ENCODE measurements at regions not wholly inside any gene's neighbourhood (a gene's known extent, or its start where the extent isn't known, plus 50 kb on each side); places are given as distances from the start of the nearest gene placed in this dataset.

- H3K9me3 ChIP-seq (ENCODE audit: insufficient read depth, low read depth, low read length), result peaks cover 96% of the 10 kb centered on the region
- 79% methylated on average over 2 of the region's 2 CpGs for WGBS
These were observed 990.3 kb upstream of the ZNF722 start for GRCh38 chr7:63008366-63008765.

GRCh38 chr7:63009771-63010170 is 988.9 kb upstream of the ZNF722 start:
- no peak overlapping the region for H3K9ac ChIP-seq (ENCODE audit: low read depth, low read length)
- no peak overlapping the region for H3K27ac ChIP-seq (ENCODE audit: low read depth, low read length)
- no peaks in the 10 kb centered on the region for H3K4me1 ChIP-seq (ENCODE audit: insufficient read depth, low read length)
- WGBS, result 85% methylated on average over 6 of the region's 7 CpGs
- no peaks in the 10 kb centered on the region for H3K27me3 ChIP-seq (ENCODE audit: insufficient read depth, low read length)
- H3K4me3 ChIP-seq (ENCODE audit: low read length), result no peak overlapping the region
- peaks cover 96% of the 10 kb centered on the region for H3K9me3 ChIP-seq (ENCODE audit: insufficient read depth, low read depth, low read length)
- no peaks in the 10 kb centered on the region for H3K36me3 ChIP-seq (ENCODE audit: insufficient read depth, low read length)

More at GRCh38 chr7:63008366-63008765, 990.3 kb upstream of the ZNF722 start:
- Histone ChIP-seq H3K27ac (ENCODE audit: low read depth, low read length) (no peak overlapping the region), H3K4me1 (ENCODE audit: insufficient read depth, low read length) (no peaks in the 10 kb centered on the region), H3K27me3 (ENCODE audit: insufficient read depth, low read length) (no peaks in the 10 kb centered on the region), H3K36me3 (ENCODE audit: insufficient read depth, low read length) (no peaks in the 10 kb centered on the region), H3K4me3 (ENCODE audit: low read length) (no peak overlapping the region), H3K9ac (ENCODE audit: low read depth, low read length) (no peak overlapping the region)

GRCh38 chr7:63012633-63013183 is 985.9 kb upstream of the ZNF722 start:
- H3K36me3 ChIP-seq (ENCODE audit: insufficient read depth, low read length), result no peaks in the 10 kb centered on the region
- no peak overlapping the region for H3K27ac ChIP-seq (ENCODE audit: low read depth, low read length)
- WGBS, result 69% methylated on average over 6 of the region's 6 CpGs
- H3K4me1 ChIP-seq (ENCODE audit: insufficient read depth, low read length), result no peaks in the 10 kb centered on the region
- peaks cover 94% of the 10 kb centered on the region for H3K9me3 ChIP-seq (ENCODE audit: insufficient read depth, low read depth, low read length)
- no peaks in the 10 kb centered on the region for H3K27me3 ChIP-seq (ENCODE audit: insufficient read depth, low read length)
- no peak overlapping the region for H3K9ac ChIP-seq (ENCODE audit: low read depth, low read length)
- no peak overlapping the region for H3K4me3 ChIP-seq (ENCODE audit: low read length)

DNA sequence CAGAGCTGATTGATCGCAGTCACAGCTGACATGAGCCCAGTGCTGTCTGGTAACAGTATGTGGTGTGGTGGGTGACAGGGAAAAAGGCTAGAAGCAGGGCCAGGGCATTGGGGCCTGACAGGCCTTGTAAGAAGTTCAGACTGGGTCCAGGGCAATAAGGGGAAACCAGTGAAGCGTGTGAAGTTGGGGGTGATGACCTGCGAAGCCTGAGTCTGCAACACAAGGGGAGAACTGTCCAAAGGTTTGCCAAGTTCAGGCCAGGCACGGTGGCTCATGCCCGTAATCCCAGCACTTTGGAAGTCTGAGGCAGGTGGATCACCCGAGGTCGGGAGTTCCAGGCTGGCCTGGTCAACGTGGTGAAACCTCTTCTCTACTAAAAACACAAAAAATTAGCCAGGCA is 983.9 kb upstream of the ZNF722 start:
- no peaks in the 10 kb centered on the region for H3K36me3 ChIP-seq (ENCODE audit: insufficient read depth, low read length)
- peaks cover 94% of the 10 kb centered on the region for H3K9me3 ChIP-seq (ENCODE audit: insufficient read depth, low read depth, low read length)
- no peaks in the 10 kb centered on the region for H3K27me3 ChIP-seq (ENCODE audit: insufficient read depth, low read length)
- no peak overlapping the region for H3K4me3 ChIP-seq (ENCODE audit: low read length)
- H3K9ac ChIP-seq (ENCODE audit: low read depth, low read length), result no peak overlapping the region
- no peaks in the 10 kb centered on the region for H3K4me1 ChIP-seq (ENCODE audit: insufficient read depth, low read length)
- H3K27ac ChIP-seq (ENCODE audit: low read depth, low read length), result no peak overlapping the region
- WGBS, result 74% methylated on average over 8 of the region's 8 CpGs

- WGBS, result 85% methylated on average over 7 of the region's 7 CpGs
- Histone ChIP-seq H3K9me3 (ENCODE audit: insufficient read depth, low read depth, low read length) (peaks cover 95% of the 10 kb centered on the region), H3K27ac (ENCODE audit: low read depth, low read length) (no peak overlapping the region), H3K27me3 (ENCODE audit: insufficient read depth, low read length) (no peaks in the 10 kb centered on the region), H3K36me3 (ENCODE audit: insufficient read depth, low read length) (no peaks in the 10 kb centered on the region), H3K9ac (ENCODE audit: low read depth, low read length) (no peak overlapping the region), H3K4me1 (ENCODE audit: insufficient read depth, low read length) (no peaks in the 10 kb centered on the region), H3K4me3 (ENCODE audit: low read length) (no peak overlapping the region)
These were observed 975.4 kb upstream of the ZNF722 start for GRCh38 chr7:63023182-63023787.

GRCh38 chr7:63024446-63024845 is 974.2 kb upstream of the ZNF722 start:
- Histone ChIP-seq H3K4me3 (ENCODE audit: low read length) (no peak overlapping the region), H3K36me3 (ENCODE audit: insufficient read depth, low read length) (no peaks in the 10 kb centered on the region), H3K9me3 (ENCODE audit: insufficient read depth, low read depth, low read length) (peaks cover 95% of the 10 kb centered on the region), H3K27me3 (ENCODE audit: insufficient read depth, low read length) (no peaks in the 10 kb centered on the region), H3K4me1 (ENCODE audit: insufficient read depth, low read length) (no peaks in the 10 kb centered on the region), H3K9ac (ENCODE audit: low read depth, low read length) (no peak overlapping the region), H3K27ac (ENCODE audit: low read depth, low read length) (no peak overlapping the region)
- WGBS, result 82% methylated on average over 5 of the region's 5 CpGs

DNA sequence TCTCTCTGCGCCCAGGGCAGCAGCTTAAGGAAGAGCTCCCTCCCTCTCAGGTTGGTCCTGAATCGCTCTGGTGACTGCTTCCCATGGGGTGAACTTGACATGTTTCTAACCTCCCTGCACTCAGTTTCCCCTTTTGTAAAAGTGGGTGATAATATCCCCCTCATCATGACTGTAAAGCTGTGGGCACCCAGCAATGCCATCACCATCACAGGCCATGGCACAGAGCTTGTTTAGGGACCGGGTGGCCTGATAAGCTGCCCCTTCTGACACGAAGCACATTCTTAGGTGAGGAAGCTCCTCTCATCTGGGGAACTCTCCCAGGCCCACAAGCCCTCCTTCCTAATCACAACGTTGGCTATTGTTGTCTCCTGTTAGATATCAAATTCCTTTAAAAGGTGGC is 972.8 kb upstream of the ZNF722 start:
- 64% methylated on average over 5 of the region's 5 CpGs for WGBS
- Histone ChIP-seq H3K9me3 (ENCODE audit: insufficient read depth, low read depth, low read length) (peaks cover 96% of the 10 kb centered on the region), H3K27ac (ENCODE audit: low read depth, low read length) (no peak overlapping the region), H3K27me3 (ENCODE audit: insufficient read depth, low read length) (no peaks in the 10 kb centered on the region), H3K9ac (ENCODE audit: low read depth, low read length) (no peak overlapping the region), H3K4me1 (ENCODE audit: insufficient read depth, low read length) (no peaks in the 10 kb centered on the region), H3K36me3 (ENCODE audit: insufficient read depth, low read length) (no peaks in the 10 kb centered on the region), H3K4me3 (ENCODE audit: low read length) (no peak overlapping the region)

DNA sequence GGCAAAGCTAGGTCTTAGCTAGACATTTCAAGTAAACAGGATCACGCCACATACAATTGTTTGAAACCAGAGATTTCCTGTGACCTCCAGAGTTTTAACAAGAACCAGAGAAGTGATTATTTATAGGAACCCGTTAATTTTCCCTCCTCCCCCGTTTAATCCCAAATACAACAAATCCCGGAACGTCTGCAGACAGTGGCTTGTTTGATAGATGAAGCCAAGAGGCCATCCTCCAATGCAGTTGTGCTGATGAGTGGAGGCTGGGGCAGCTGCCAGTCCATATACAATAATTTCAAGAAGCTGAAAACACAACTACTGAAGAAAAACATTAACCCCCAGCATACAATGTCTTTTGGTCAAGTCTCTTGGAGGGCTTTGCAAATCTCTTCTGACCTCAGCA is 971.6 kb upstream of the ZNF722 start:
- Histone ChIP-seq H3K27me3 (ENCODE audit: insufficient read depth, low read length) (no peaks in the 10 kb centered on the region), H3K9me3 (ENCODE audit: insufficient read depth, low read depth, low read length) (peaks cover 95% of the 10 kb centered on the region), H3K9ac (ENCODE audit: low read depth, low read length) (no peak overlapping the region), H3K4me3 (ENCODE audit: low read length) (no peak overlapping the region), H3K27ac (ENCODE audit: low read depth, low read length) (no peak overlapping the region), H3K4me1 (ENCODE audit: insufficient read depth, low read length) (no peaks in the 10 kb centered on the region), H3K36me3 (ENCODE audit: insufficient read depth, low read length) (no peaks in the 10 kb centered on the region)
- WGBS, result 74% methylated on average over 5 of the region's 5 CpGs

DNA sequence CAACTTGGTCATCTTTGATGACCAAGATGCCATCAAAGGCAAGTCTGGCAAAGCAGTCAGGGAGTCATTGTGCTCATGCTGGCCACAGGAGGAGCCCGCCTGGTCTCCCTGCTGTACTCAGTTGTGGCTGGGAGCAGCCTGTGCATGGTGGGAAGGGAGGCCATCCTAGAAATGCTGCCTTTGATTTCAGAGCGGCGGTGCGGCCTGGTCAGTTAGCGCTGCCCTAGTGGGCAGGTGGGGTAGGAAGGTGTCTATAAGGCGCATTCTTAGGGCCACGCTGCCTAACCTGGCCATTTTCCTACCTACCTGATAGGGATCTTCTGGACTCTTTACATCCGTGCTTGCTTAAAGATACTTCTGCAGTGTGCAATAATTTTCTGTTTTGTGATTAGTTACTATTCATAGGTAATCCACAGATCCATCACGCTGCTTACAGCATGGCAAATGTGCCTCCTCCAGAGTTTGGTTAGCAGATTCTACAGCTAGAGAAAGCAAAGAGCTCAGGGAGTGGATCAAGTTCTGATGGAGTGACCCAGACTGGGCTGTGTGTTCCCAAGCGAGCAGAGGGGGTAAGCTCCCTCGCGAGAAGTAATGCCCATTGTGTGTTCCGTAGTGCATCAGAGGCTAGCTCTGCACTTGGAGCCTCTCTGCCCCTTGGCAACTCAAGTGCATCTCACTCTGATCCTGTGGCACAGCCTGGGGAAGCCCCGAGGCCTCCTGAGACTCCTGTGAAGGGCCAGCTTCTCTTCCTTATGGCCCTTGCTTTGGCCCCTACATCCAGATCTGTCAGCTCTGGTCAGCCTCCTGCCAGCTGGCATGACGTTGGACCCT is 970.1 kb upstream of the ZNF722 start:
- Histone ChIP-seq H3K27me3 (ENCODE audit: insufficient read depth, low read length) (no peaks in the 10 kb centered on the region), H3K4me1 (ENCODE audit: insufficient read depth, low read length) (no peaks in the 10 kb centered on the region), H3K9me3 (ENCODE audit: insufficient read depth, low read depth, low read length) (peaks cover 91% of the 10 kb centered on the region), H3K27ac (ENCODE audit: low read depth, low read length) (no peak overlapping the region), H3K36me3 (ENCODE audit: insufficient read depth, low read length) (no peaks in the 10 kb centered on the region), H3K9ac (ENCODE audit: low read depth, low read length) (no peak overlapping the region), H3K4me3 (ENCODE audit: low read length) (no peak overlapping the region)
- WGBS, result 85% methylated on average over 15 of the region's 15 CpGs

GRCh38 chr7:63029207-63029522 is 969.5 kb upstream of the ZNF722 start:
- Histone ChIP-seq H3K4me1 (ENCODE audit: insufficient read depth, low read length) (no peaks in the 10 kb centered on the region), H3K9ac (ENCODE audit: low read depth, low read length) (no peak overlapping the region), H3K4me3 (ENCODE audit: low read length) (no peak overlapping the region), H3K27ac (ENCODE audit: low read depth, low read length) (no peak overlapping the region), H3K36me3 (ENCODE audit: insufficient read depth, low read length) (no peaks in the 10 kb centered on the region), H3K9me3 (ENCODE audit: insufficient read depth, low read depth, low read length) (peaks cover 89% of the 10 kb centered on the region), H3K27me3 (ENCODE audit: insufficient read depth, low read length) (no peaks in the 10 kb centered on the region)
- 70% methylated on average over 3 of the region's 3 CpGs for WGBS

DNA sequence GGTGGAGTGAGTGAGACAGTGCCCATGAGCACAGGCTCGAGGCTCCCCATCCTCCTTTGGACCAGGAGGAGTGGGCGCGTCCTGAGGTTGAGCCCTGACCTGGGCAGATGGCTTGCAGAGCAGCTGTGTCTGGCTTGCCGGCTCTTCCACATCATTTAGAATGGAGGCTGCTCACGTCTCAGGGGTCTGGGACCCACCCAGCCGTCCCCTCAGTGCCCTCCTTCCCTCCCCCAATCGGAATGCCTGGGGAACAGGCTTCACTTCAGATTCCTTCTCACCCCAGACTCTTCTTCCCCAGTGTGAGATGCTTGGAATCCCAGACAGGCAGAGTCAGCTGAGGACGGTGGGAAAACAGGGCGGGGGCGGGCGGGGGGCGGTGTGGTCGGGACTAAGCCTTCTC is 968.6 kb upstream of the ZNF722 start:
- 82% methylated on average over 13 of the region's 13 CpGs for WGBS

More for the DNA sequence above, 968.6 kb upstream of the ZNF722 start:
- no peaks in the 10 kb centered on the region for H3K27me3 ChIP-seq (ENCODE audit: insufficient read depth, low read length)
- H3K9me3 ChIP-seq (ENCODE audit: insufficient read depth, low read depth, low read length), result peaks cover 89% of the 10 kb centered on the region
- no peak overlapping the region for H3K9ac ChIP-seq (ENCODE audit: low read depth, low read length)
- no peaks in the 10 kb centered on the region for H3K36me3 ChIP-seq (ENCODE audit: insufficient read depth, low read length)
- no peaks in the 10 kb centered on the region for H3K4me1 ChIP-seq (ENCODE audit: insufficient read depth, low read length)
- H3K27ac ChIP-seq (ENCODE audit: low read depth, low read length), result no peak overlapping the region
- no peak overlapping the region for H3K4me3 ChIP-seq (ENCODE audit: low read length)

Data from HUES64 (cell line).